NCI-H524 (cell line): ENCODE measurements at regions not wholly inside any gene's neighbourhood (a gene's known extent, or its start where the extent isn't known, plus 50 kb on each side); places are given as distances from the start of the nearest gene placed in this dataset.
"Not testable (repeated sequence)": the region's sequence is repeated elsewhere in the genome, so short reads cannot be mapped to it uniquely, and the experiment has no call there.

Source experiments
- DNase-seq, 2 experiments: peaks; one replicate each; lab custom pipeline; 2025; lab: John Stamatoyannopoulos, UW

GRCh38 chr5:60546207-60546606, 153.8 kb downstream of the DEPDC1B start:
- DNase-seq, result no peak

- DNase-seq, result no peak
Observed at GRCh38 chr5:60545551-60545950, 154.4 kb downstream of the DEPDC1B start.

GRCh38 chr5:60544142-60544541, 155.8 kb downstream of the DEPDC1B start:
- DNase-seq, result no peak

- DNase-seq, result no peak
Observed at GRCh38 chr5:60541980-60542379, 158.0 kb downstream of the DEPDC1B start.

GRCh38 chr5:60540856-60541805, 158.8 kb downstream of the DEPDC1B start:
- no peak for DNase-seq

- no peak for DNase-seq
Observed at GRCh38 chr5:60538955-60539866, 160.8 kb downstream of the DEPDC1B start.

GRCh38 chr5:60538426-60538825, 161.5 kb downstream of the DEPDC1B start:
- DNase-seq, result no peak

- no peak for DNase-seq
Observed at GRCh38 chr5:60535951-60536350, 164.0 kb downstream of the DEPDC1B start.

- DNase-seq, result no peak
Observed at GRCh38 chr5:60535198-60535597, 164.8 kb downstream of the DEPDC1B start.

GRCh38 chr5:60533789-60534188, 166.2 kb downstream of the DEPDC1B start:
- no peak for DNase-seq

GRCh38 chr5:60532796-60533195, 167.2 kb downstream of the DEPDC1B start:
- not testable (repeated sequence) for DNase-seq

GRCh38 chr5:60530144-60530848, 169.7 kb downstream of the DEPDC1B start:
- DNase-seq, result not testable (repeated sequence)

- no peak for DNase-seq
Observed at GRCh38 chr5:60529001-60529400, 171.0 kb downstream of the DEPDC1B start.

GRCh38 chr5:60527072-60527471, 172.9 kb downstream of the DEPDC1B start:
- no peak for DNase-seq

GRCh38 chr5:60526336-60526875, 173.6 kb downstream of the DEPDC1B start:
- DNase-seq, result no peak

- DNase-seq, result no peak
Observed at GRCh38 chr5:60522292-60522905, 177.6 kb downstream of the DEPDC1B start.

- DNase-seq, result no peak
Observed at GRCh38 chr5:60521376-60522291, 178.3 kb downstream of the DEPDC1B start.

- no peak for DNase-seq
Observed at GRCh38 chr5:60520451-60521227, 179.3 kb downstream of the DEPDC1B start.

GRCh38 chr5:60519372-60519771, 180.6 kb downstream of the DEPDC1B start:
- no peak for DNase-seq
